Mucosa of descending colon (tissue), 3 donors: ENCODE measurements at regions not wholly inside any gene's neighbourhood (a gene's known extent, or its start where the extent isn't known, plus 50 kb on each side); places are given as distances from the start of the nearest gene placed in this dataset.
"Not testable (repeated sequence)": the region's sequence is repeated elsewhere in the genome, so short reads cannot be mapped to it uniquely, and the experiment has no call there.

Experiments used
- ATAC-seq: fragments of 200-7000 bp; cut with Tn5 transposase; one replicate; pipeline ENCODE4 v1.9.1; 2020; ENCODE audit warnings: mild to moderate bottlenecking, moderate library complexity
- DNase-seq, 3 donors: peaks; one replicate each; pipeline ENCODE4 v3.0.0-alpha.2; 2020
- H3K36me3 ChIP-seq: fragments of 200-600 bp; one replicate; pipeline ENCODE4 v1.8.0; 2021; ENCODE audit warnings: low read depth, mild to moderate bottlenecking
- H3K4me1 ChIP-seq: fragments of 200-600 bp; one replicate; pipeline ENCODE4 v1.8.0; 2021; ENCODE audit warnings: low read depth, mild to moderate bottlenecking
- H3K4me3 ChIP-seq: fragments of 200-600 bp; one replicate; pipeline ENCODE4 v1.8.0; 2021; ENCODE audit warnings: mild to moderate bottlenecking
- H3K9me3 ChIP-seq: fragments of 200-600 bp; one replicate; pipeline ENCODE4 v1.8.0; 2021; ENCODE audit warnings: mild to moderate bottlenecking
- CTCF ChIP-seq: fragments of 200-600 bp; IDR thresholded peaks from one replicate; pipeline ENCODE4 v1.8.0; 2022; ENCODE audit warnings: antibody characterized with exemption, mild to moderate bottlenecking
- intact Hi-C, 2 donors: fragments of 100-400 bp; cut with DNase I in 1 of 2; cut with micrococcal nuclease in 1 of 2; formaldehyde crosslinking; loops; one replicate each; pipeline versions ENCODE4 v1.11.0 to v1.11.1; 2022; cut with DNase I, micrococcal nuclease
- donor health status: DM: no; HTN: no; CAD: no; lungs with moderate emphysema.
- donor health status: DM: no; HTN: no; CAD: no.
- donor health status: DM: no; HTN: yes; CAD: no.

GRCh38 chr6:803191-803977 is 110.4 kb upstream of the EXOC2 start:
- Histone ChIP-seq H3K4me1 (no peaks in the 10 kb centered on the region), H3K4me3 (no peak overlapping the region), H3K9me3 (no peaks in the 10 kb centered on the region), H3K36me3 (no peaks in the 10 kb centered on the region)
- intact Hi-C loops = no loop called here
- DNase-seq (no peak), ATAC-seq (no peak)
- TF ChIP-seq CTCF = no peak

- TF ChIP-seq CTCF = no peak
- H3K9me3 ChIP-seq = no peaks in the 10 kb centered on the region
- H3K4me3 ChIP-seq = no peak overlapping the region
- H3K4me1 ChIP-seq = no peaks in the 10 kb centered on the region
- ATAC-seq = no peak
- intact Hi-C loops = no loop called here
- no peak for DNase-seq
- no peaks in the 10 kb centered on the region for H3K36me3 ChIP-seq
These were observed 109.8 kb upstream of the EXOC2 start for GRCh38 chr6:802701-803100.

- H3K9me3 ChIP-seq, DNase-seq, H3K36me3 ChIP-seq, H3K4me3 ChIP-seq, H3K4me1 ChIP-seq, intact Hi-C loops, ATAC-seq: not testable (repeated sequence)
These were observed 109.3 kb upstream of the EXOC2 start for GRCh38 chr6:802223-802622.

- Histone ChIP-seq H3K4me1 (no peaks in the 10 kb centered on the region), H3K9me3 (no peaks in the 10 kb centered on the region), H3K36me3 (no peaks in the 10 kb centered on the region), H3K4me3 (no peak overlapping the region)
- ATAC-seq (no peak), DNase-seq (no peak)
- intact Hi-C loops = loop anchor here in 1 of 2 donors (10.0 kb wide), 1 partner anchor 585 kb away; the partner anchor contains the start of gene FOXF2
- no peak for TF ChIP-seq CTCF
These were observed 106.8 kb upstream of the EXOC2 start for GRCh38 chr6:799769-800168.

- intact Hi-C loops = loop anchor here in 1 of 2 donors (10.0 kb wide), 1 partner anchor 587 kb away; the partner anchor contains the start of gene FOXF2
- Histone ChIP-seq H3K4me3 (no peak overlapping the region), H3K4me1 (no peaks in the 10 kb centered on the region), H3K9me3 (no peaks in the 10 kb centered on the region), H3K36me3 (no peaks in the 10 kb centered on the region)
- ATAC-seq (peak; percentile 63), DNase-seq (peak in 1 of 3 donors; percentile 82)
- TF ChIP-seq CTCF = peak; percentile 45
These were observed 104.6 kb upstream of the EXOC2 start for GRCh38 chr6:797479-798077.

- DNase-seq = no peak
- no peak for TF ChIP-seq CTCF
- intact Hi-C loops = loop anchor here in 1 of 2 donors (10.0 kb wide), 1 partner anchor 590 kb away; the partner anchor contains the start of gene FOXF2
These were observed 102.2 kb upstream of the EXOC2 start for GRCh38 chr6:795046-795685.

More at GRCh38 chr6:795046-795685, 102.2 kb upstream of the EXOC2 start:
- no peak overlapping the region for H3K4me3 ChIP-seq
- no peaks in the 10 kb centered on the region for H3K9me3 ChIP-seq
- no peaks in the 10 kb centered on the region for H3K36me3 ChIP-seq
- no peak for ATAC-seq
- H3K4me1 ChIP-seq = no peaks in the 10 kb centered on the region
